ENCODE measurements at regions not wholly inside any gene's neighbourhood (a gene's known extent, or its start where the extent isn't known, plus 50 kb on each side); places are given as distances from the start of the nearest gene placed in this dataset.

DNA sequence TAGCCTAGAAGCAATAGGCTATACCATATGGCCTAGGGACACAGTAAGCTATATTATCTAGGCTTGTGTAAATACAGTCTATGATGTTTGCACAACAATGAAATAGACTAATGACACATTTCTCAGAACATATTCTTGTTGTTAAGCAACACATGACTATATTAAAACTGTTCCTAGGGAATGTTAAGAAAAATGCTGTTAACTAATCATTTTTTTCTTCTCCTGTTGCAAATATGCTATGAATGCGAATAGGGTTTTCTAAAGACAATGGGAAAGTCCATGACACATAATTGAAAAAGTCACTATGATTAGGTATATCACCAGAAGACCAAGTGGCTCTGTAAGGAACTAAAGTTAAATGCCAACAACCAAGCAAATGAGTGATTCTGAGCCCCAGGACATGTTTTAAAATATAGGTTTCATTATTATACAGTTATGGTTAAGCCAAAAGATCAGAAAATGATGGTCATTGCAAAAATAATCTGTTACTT lies 454.0 kb upstream of the SORCS1 start:
- no peak for DNase-seq (ENCODE audit: low read depth)

DNA sequence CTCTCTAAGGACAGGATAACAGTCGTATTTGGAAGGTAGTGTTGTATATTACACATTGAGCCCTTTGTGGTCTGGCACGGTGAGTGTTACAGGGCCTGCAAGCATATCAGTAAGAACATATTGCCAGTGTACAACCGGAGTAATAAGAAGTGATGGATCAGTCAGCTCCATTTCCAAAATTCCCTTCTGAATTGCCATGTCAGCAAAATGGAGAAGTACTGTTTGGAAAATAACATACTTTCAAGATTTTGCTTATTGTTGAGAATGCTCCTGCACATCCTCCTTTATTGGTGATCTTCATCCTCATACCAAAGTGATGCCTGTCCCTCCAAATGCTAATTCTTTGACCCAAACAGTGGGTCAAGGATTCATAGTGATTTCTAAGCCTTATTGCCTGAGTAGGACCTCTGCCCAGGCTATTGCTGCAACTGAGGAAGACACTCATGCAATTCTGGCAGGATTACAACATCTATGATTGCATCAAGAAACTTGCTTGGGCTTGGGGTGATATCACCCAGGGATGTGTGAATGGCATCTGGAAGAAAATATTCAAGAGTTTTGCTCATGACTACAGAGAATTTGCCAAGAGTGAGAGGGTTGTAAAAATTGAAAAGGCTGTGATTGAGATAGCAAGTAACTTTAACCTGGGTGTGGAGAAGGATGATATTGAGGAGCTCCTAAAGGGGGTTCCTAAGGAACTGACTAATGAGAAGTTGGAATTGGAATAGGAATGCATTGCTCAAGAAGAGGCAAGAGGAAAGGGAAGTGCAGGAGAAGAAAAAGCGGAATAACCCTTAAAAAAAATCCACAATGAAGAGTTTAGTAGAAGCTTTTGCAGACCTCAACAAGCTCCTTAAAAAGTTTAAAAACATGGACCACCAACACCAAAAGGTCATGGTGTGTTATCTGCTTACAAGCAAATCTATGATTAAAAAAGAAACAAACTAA lies 452.2 kb upstream of the SORCS1 start:
- DNase-seq (ENCODE audit: low read depth): no peak

DNA sequence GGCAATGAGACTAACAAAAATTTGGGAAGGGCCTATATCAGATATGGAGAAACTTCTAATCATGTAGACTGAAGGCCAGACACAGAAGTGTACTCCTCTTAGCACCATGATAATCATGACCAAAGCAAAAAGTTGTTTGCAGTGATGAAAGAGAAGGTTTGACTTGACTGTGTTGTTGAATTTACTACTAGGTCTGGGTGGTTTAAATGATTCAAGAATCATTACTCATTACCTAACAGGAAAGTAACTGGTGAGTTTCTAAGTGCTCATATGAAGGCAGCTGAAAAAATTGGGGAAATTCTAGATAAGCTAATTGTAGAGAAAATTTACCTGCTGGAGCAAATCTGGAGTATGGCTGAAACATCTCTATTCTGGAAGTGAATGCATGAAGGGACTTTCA lies 451.5 kb upstream of the SORCS1 start:
- DNase-seq (ENCODE audit: low read depth): no peak

DNA sequence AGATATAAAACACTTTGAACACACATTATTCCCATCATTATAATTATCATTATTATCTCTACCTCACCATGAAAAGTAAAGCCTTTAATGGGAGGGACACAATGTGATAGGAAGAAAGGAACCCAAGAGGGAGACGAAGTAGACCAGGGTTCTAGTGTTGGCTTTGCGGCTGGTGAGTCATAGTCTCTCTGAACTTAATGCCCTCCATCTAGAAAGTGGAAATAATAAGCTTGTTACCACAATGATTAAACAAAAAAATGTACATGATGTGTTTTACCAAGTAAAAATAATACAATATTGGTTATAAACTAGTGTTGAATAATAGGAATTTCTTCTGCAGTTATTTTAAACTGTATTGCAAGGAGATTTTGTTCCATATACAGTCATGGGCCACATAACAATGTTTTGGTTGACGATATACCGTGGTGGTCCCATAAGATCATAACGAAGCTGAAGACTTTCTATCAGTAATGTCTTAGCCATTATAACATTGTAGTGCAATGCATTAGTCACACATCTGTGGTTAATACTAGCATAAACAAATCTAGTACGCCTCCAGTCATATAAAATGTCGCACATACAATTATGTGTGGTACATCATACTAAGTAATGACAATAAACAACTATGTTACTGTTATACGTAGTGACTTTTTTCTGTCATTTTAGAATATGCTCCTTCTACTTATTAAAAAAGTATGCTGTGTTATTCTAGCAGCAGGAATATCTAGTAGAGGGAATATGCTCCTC lies 450.6 kb upstream of the SORCS1 start:
- DNase-seq (ENCODE audit: low read depth): no peak

DNA sequence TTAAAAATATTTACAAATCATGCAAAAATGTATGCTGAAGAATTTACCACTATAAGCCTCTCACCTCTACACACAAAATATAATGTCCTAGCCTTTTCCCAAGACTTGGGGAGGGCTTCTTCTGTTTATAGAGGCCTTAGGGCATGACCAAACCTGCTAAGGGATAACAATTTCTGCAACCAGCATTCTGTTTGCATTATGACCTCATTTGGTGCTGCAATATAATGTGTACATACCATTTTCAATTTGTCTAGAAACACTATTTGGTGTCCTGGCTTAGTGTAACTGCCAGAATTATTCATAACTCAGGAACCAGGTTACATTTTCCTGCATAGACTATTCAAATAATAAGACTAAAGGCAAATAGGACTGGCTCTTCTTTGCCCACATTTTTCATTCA lies 446.6 kb upstream of the SORCS1 start:
- no peak for DNase-seq (ENCODE audit: low read depth)

DNA sequence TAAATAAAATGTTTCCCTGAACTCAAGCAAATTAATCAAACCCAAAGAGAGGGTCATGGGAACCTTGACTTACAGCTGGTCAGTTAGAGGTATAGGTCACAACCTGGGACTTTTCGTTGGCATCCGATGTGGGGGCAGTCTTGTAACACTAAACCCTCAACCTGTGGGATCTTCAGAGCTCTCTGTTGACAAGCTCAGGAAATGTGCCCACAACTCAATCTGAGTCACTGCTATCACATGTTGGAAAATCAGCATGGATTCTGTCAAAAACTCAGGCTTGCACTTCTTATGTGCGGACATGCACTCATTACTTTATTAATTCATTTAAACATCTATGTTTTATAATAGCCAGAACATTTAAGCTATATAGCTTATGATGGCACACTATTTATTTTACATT lies 424.6 kb upstream of the SORCS1 start:
- no peak for DNase-seq (ENCODE audit: low read depth)

DNA sequence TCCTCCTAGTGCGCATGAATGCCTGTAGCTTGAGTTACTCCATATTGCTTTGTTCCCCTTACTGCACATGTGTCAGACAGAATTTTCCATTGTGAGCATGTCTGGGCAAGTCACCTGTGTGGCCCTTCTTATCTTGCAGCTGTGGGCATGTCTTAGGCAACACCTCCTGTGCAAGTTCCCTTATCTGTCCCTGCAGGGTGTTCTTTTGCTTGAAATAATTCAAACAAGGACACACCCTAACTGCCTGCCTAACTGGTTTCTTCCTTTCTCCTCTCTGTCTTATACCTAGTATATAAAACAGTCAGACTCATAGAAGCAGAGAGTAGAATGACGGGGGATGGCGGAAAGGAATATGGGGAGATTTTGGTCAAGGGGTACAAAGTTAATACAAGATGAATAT lies 421.1 kb upstream of the SORCS1 start:
- DNase-seq (ENCODE audit: low read depth): no peak

DNA sequence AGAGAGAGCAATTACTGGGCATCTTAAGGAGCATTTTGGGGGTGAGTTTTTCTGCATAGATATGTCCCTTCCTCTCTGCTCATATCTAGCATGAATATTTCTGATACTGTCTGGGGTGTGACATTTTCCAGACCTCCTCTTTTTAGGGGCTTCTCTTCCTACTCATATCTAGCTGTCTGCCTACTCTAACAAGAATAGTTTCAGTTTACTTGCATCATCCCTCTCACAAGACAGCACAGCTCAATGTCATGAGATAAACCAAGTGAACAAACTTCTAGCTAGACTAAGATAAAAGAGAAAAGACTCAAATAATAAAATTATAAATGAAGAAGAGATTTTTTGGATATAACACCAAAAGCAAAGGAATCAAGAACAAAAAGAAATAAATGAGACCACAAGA lies 419.5 kb upstream of the SORCS1 start:
- DNase-seq (ENCODE audit: low read depth): no peak

DNA sequence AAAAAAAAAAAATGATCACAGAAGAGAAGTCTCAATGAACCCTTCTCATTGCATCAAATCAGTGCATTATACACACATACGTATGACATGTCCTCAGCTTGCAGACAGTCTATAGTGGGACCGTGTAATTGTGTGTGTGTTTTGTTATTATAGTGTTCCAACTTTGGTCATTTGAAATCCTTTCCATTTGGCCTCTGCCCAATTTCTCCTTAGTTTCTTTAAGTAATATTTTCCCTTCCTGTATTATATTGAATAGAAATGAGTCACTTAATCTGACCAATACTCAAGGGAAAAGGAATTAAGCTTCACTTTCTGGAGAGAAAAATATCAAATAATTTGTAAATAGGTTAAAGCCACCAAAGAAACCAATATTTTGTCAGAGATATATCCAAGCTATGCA lies 415.5 kb upstream of the SORCS1 start:
- DNase-seq (ENCODE audit: low read depth): no peak

DNA sequence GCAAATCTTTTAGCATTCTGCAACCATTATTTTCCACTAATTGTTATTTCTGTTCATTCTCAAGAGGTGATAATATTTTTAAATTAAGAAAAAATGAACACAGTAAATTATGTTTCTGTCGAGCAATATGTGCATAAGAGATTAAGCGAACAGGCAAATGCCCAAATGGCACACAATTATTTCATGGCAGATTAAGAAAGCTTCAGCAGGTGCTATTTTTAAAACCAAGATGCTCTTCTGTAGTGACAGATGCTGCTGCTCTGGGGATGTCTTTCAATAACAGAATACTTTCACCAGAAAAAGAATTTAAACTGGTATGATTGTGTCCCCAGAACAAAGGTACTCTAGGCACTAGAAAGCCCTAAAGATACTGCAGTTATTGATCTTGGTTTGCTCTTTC lies 412.7 kb upstream of the SORCS1 start:
- no peak for DNase-seq (ENCODE audit: low read depth)

DNA sequence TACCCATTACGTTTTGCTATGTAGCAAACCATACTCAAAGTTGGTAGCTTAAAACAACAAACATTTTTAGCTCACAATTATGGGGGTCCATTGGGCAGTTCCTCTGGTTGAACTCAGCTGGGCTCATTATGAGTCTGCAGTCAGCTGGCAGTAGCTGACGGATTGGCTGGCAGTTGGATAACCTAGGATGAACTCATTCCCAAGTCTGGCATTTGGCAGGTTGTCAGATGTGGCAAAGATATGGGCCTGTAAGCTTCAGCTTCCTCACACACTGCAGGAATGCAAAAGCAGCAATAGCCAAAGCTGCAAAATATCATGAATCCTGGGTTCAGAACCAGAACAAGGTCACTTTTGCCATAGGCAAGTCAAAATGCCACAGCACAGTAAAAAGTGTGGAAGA lies 412.2 kb upstream of the SORCS1 start:
- DNase-seq (ENCODE audit: low read depth): no peak

DNA sequence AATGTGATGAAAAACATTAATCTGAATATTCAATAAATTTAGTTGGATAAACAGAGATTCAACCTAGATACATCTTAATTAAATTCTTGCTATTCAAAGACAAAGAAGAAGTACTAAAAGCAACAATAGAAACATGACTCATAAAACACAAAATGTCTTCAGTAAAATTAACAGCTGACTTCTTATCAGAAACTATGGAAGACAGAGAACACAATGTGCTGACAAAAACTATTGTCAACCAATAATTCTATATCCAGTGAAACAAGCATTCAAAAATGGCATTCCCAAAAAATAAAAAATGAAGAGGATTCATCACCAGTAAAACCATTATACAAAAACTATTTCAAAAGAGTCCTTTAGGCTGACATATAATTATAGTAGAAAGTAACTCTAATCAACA lies 400.5 kb upstream of the SORCS1 start:
- DNase-seq (ENCODE audit: low read depth): no peak

DNA sequence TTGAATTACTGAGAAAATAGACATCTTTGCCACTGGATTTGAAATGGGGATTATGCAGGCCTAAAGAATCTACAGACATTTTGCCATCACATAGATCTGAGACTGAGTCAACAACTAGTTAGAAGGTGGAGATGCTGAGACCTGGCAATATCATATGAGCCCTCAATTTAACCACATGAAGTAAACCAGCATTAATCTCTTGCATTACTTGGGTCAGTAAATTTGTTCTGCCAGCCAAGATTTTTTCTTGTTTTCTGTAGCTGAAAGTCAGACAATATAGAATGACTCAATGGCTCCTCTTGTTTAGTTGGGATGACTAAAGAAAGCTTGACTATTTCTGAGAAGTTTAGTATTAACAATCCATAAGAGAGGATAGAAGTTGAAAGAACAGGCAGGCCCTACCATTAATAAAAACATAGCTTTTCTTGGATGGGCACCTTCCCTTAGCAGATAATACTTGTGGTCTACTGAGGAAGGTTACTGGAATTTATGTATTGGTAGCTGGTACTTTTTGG lies 396.7 kb upstream of the SORCS1 start:
- no peak for DNase-seq (ENCODE audit: low read depth)

DNA sequence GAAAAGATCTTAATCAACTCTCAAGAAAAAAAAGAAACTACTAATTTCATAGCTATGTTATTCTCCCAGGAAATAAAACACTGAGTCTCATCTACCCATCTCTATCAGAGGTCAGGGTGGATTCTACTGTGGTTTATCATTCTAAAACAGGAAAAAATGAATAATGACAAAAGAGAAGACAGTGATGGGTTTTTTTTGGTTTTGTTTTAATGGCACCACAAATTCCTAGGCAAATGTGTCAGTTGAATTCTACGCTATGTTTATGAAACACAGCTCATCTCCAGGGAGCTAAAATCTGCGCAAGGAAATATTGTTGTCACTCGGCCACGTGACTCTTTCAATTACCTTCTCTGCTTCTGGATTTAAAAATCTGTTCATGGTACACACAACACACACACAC lies 393.4 kb upstream of the SORCS1 start:
- DNase-seq (ENCODE audit: low read depth): no peak

DNA sequence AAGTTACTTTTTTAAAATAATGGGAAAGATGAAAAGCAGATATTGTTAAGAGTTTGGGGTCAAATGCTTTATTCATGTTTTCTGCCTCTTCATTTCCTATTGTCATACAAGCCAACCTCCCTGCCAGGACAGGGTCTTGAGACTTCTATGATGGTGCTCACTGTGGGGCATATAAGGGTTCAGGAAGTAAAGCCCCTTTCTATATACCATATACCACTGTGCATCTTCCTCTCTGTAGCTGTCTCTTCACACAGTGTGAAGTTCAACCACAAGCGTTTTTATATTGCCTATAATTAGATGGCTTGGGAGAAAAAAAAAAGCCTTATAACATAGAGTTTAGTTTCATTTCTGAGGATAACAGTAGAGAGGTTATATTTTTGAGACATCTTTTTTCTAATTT lies 389.8 kb upstream of the SORCS1 start:
- no peak for DNase-seq (ENCODE audit: low read depth)

DNA sequence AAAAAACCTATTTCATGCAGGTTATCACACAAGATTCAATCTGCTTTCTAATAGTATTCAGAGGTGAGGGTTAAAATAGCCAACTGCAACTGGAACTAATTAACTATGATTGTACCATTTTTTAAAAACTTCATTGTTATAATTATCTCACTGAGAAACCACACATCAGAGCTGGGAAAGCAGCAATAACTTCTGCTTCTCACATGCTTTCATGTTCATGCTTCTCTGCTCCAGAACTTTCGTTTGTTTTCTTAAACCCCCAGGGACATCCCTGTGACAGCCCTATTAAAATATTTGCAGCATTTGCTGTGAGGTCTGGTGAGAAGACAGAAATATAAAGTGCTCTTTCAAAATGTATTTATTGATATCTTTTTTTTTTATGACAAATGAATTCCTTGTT lies 389.0 kb upstream of the SORCS1 start:
- no peak for DNase-seq (ENCODE audit: low read depth)

DNA sequence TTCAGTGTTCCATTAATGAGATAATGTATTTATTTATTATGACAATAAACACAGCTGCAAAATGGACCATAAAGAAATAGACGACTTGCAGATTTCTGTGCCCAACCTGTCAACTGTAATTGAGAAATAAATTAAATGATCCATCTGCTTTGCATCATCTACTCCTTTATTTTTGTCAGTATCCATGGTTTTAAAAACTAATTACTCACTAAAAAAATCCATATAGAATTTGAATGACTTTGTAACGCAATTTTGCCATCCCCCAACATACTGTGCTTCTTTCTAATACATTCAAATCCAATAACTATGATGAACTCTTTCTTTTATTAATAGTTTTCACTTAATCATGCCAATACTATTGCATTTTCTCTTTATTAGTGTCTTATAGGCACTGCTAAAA lies 388.5 kb upstream of the SORCS1 start:
- no peak for DNase-seq (ENCODE audit: low read depth)

DNA sequence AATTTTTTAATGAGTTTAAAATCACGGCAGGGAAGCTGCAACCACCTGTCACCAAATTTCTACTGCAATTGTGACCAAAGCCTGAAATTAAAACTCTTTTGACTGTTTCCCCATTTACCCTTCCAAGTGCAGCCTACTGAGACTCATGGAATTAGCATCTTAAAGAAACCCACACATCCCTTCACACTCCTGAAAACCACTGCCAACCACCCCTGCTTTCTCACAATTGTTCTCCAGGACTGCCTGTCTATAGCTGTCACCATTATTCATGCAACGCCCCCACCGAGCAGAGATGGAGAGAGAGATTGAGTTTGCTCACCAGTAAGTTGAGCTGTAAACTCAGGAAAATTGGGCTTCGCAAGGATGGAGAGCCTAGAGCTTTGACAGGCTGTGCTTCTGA lies 383.8 kb upstream of the SORCS1 start:
- no peak for DNase-seq (ENCODE audit: low read depth)

DNA sequence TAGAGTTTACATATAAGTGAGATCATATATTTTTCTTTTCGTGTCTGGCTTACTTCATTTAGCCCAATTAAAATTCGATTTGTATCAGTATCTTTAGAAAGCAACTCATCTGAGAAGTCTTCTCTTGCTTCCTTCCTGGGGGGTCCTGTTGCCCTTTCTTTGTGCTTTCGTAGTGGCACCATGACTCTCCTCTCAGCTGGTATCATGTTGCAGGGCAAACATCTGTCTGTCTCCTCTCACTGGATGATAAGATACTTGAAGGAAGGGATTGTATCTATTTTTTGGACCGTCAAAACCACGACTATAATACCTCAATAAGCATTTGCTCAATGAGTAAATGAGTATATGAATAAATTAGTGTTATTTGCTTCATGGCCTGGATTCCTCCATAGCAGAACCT lies 382.5 kb upstream of the SORCS1 start:
- no peak for DNase-seq (ENCODE audit: low read depth)

DNA sequence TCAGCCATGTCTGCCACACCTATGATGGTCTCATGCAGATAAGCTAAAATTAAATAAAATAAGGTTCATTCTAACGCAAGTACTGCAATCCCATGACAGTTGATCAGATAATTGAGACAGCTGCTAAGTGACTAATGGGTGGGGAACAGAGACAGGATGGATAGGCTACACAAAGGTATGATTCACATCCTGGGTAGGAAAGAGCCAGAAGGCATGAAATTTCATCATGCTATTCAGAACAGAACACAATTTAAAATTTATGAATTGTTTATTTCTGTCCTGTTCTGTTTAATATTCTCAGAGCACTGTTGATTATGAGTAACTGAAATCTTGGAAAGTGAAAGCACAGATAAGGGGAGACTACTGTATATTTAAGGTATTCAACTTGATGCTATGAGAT lies 381.8 kb upstream of the SORCS1 start:
- no peak for DNase-seq (ENCODE audit: low read depth)

DNA sequence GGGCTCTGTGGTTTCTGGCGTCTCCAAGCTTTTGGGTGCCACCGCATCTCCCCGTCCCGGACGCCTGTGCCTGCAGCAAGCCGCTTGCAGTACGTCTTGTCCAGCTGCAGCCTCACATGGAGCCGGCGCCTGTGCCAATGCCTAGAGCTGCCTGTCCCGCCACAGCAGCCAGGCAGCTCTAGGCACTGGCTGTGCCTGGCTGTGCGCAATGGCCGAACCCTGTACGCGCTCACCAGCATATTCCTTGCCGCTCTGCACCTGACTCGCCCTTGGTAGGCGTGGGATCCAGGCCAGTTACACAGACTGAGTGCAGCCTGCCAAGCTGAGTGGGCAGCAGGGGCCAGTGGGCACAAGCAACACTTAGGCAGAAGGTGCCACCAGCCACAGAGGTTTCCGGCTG lies 381.2 kb upstream of the SORCS1 start:
- no peak for DNase-seq (ENCODE audit: low read depth)

DNA sequence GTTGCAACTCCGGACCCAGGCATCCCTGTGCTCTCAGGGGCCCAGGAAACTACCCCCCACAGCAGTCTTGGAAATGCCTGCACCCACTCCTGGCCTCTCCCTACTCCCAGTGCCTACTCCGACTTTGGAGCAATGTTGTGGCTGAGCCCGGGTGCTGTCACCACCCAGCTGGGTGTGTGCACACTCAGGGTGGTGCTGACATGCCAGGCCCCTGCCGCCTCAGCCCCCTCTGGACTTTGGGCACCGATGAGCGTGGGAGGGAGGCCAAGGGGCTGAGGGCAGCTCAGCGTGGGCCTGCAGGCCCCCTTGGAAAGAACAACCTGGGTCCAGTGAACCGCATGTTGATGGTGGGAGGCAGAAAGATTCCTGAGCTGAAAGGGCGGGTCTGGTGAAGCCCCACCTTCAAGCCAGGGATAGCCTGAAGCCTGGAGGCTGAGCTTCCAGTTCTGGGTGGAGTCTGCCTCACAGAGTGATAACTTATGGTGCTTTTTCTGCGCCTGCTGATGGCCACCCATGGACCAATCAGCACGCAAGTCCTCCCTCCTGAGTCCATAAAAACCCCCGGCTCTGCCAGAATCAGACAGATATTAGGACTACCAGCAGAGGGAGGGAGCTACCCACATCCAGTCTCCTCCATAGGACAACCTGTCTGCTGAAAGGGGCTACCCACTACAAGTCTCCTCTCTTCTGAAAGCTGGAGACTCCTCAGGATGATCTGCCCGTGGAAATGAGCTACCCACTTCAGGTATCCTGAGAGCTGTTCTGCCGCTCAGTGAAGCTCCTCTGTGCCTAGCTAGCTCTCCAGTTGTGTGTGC lies 380.4 kb upstream of the SORCS1 start:
- DNase-seq (ENCODE audit: low read depth): no peak
